NCI-H2107 treated with DMSO at 0.1 percent for 48 hours (cell line): ENCODE measurements at regions not wholly inside any gene's neighbourhood (a gene's known extent, or its start where the extent isn't known, plus 50 kb on each side); places are given as distances from the start of the nearest gene placed in this dataset.

Experiments used
- DNase-seq: peaks from one replicate; lab custom pipeline; 2025; ENCODE audit not compliant: unreplicated experiment; lab: John Stamatoyannopoulos, UW

GRCh38 chr7:46530081-46530750 is 609.1 kb upstream of the IGFBP3 start:
- DNase-seq = no peak

- DNase-seq = no peak
Measured at GRCh38 chr7:46527360-46527759, 606.3 kb upstream of the IGFBP3 start.

- DNase-seq = no peak
Measured at GRCh38 chr7:46525876-46526275, 604.8 kb upstream of the IGFBP3 start.

GRCh38 chr7:46524350-46524749 is 603.3 kb upstream of the IGFBP3 start:
- DNase-seq = no peak

GRCh38 chr7:46522354-46522906 is 601.4 kb upstream of the IGFBP3 start:
- DNase-seq = no peak

GRCh38 chr7:46518713-46519112 is 597.6 kb upstream of the IGFBP3 start:
- no peak for DNase-seq

- DNase-seq = no peak
Measured at GRCh38 chr7:46515844-46516590, 594.9 kb upstream of the IGFBP3 start.

GRCh38 chr7:46513447-46513848 is 592.4 kb upstream of the IGFBP3 start:
- no peak for DNase-seq

- no peak for DNase-seq
Measured at GRCh38 chr7:46512891-46513413, 591.9 kb upstream of the IGFBP3 start.

- DNase-seq = no peak
Measured at GRCh38 chr7:46511442-46512215, 590.6 kb upstream of the IGFBP3 start.

GRCh38 chr7:46508583-46508982 is 587.5 kb upstream of the IGFBP3 start:
- no peak for DNase-seq

- DNase-seq = no peak
Measured at GRCh38 chr7:46507560-46507959, 586.5 kb upstream of the IGFBP3 start.

GRCh38 chr7:46494441-46494840 is 573.4 kb upstream of the IGFBP3 start:
- DNase-seq = no peak

GRCh38 chr7:46494028-46494427 is 573.0 kb upstream of the IGFBP3 start:
- no peak for DNase-seq

GRCh38 chr7:46493196-46493595 is 572.1 kb upstream of the IGFBP3 start:
- no peak for DNase-seq

- no peak for DNase-seq
Measured at GRCh38 chr7:46492466-46492865, 571.4 kb upstream of the IGFBP3 start.

- no peak for DNase-seq
Measured at GRCh38 chr7:46490406-46490805, 569.3 kb upstream of the IGFBP3 start.

- no peak for DNase-seq
Measured at GRCh38 chr7:46489106-46489505, 568.0 kb upstream of the IGFBP3 start.

- DNase-seq = no peak
Measured at GRCh38 chr7:46488607-46489006, 567.5 kb upstream of the IGFBP3 start.

- DNase-seq = no peak
Measured at GRCh38 chr7:46486256-46487206, 565.5 kb upstream of the IGFBP3 start.
